HEK293 (cell line): ENCODE measurements at regions not wholly inside any gene's neighbourhood (a gene's known extent, or its start where the extent isn't known, plus 50 kb on each side); places are given as distances from the start of the nearest gene placed in this dataset.

Source experiments
- CTCF ChIA-PET: fragments of 350-600 bp; formaldehyde crosslinking; extraction: SDS; loops from one replicate; lab custom pipeline; 2021; ENCODE audit warnings: antibody characterized with exemption; lab: Yijun Ruan, JAX
- POLR2A ChIA-PET: fragments of 300-600 bp; formaldehyde crosslinking; extraction: SDS; loops from one replicate; lab custom pipeline; 2020; ENCODE audit warnings: antibody characterized with exemption, inconsistent platforms; lab: Yijun Ruan, JAX
- H3K27ac ChIP-seq: fragments of 200-500 bp; sonication (Bioruptor generic); 2 replicates; pipeline ENCODE4 v1.5.1; 2014; ENCODE audit warnings: low read depth, low read length, control low read depth, inconsistent platforms; ENCODE audit errors: extremely low read depth
- H3K36me3 ChIP-seq, 2 experiments: fragments of 200-500 bp in 1 of 2; sonication (Bioruptor generic) in 1 of 2; 1 replicate in 1 of 2; 2 replicates in 1 of 2; pipeline ENCODE4 v1.5.1; 2014 to 2017; ENCODE audit warnings: inconsistent platforms in 2 of 2, low read length in 2 of 2; ENCODE audit not compliant: control insufficient read depth in 2 of 2, insufficient read depth in 1 of 2
- H3K4me1 ChIP-seq: fragments of 200-500 bp; sonication (Bioruptor generic); 2 replicates; pipeline ENCODE4 v1.5.1; 2014; ENCODE audit warnings: mild to moderate bottlenecking, low read length, inconsistent platforms; ENCODE audit not compliant: control insufficient read depth, insufficient read depth
- H3K4me3 ChIP-seq: 2 replicates; pipeline ENCODE4 v1.5.1; 2011; ENCODE audit warnings: low read depth, mild to moderate bottlenecking, control low read depth, low read length, moderate library complexity
- H3K9me3 ChIP-seq: fragments of 200-500 bp; sonication (Bioruptor generic); 2 replicates; pipeline ENCODE4 v1.5.1; 2014; ENCODE audit warnings: low read depth, low read length, inconsistent platforms; ENCODE audit not compliant: control insufficient read depth, insufficient read depth
- GFI1B ChIP-seq: fragments of 450-650 bp; formaldehyde crosslinking; IDR thresholded peaks from 2 replicates; pipeline ENCODE4 v1.5.1; 2016; ENCODE audit warnings: missing biosample characterization, missing genetic modification characterization
- INSM2 ChIP-seq: fragments of 450-650 bp; formaldehyde crosslinking; IDR thresholded peaks from 2 replicates; pipeline ENCODE4 v1.5.1; 2016; ENCODE audit warnings: missing biosample characterization, missing genetic modification characterization
- KLF7 ChIP-seq: fragments of 450-650 bp; formaldehyde crosslinking; IDR thresholded peaks from 2 replicates; pipeline ENCODE4 v1.5.1; 2016; ENCODE audit warnings: missing biosample characterization, missing genetic modification characterization, borderline replicate concordance
- PRDM10 ChIP-seq: fragments of 450-650 bp; formaldehyde crosslinking; IDR thresholded peaks from 2 replicates; pipeline ENCODE4 v1.5.1; 2016; ENCODE audit warnings: missing biosample characterization, missing genetic modification characterization
- SCRT1 ChIP-seq: fragments of 450-650 bp; formaldehyde crosslinking; IDR thresholded peaks from 2 replicates; pipeline ENCODE4 v1.5.1; 2016; ENCODE audit warnings: missing biosample characterization, missing genetic modification characterization, borderline replicate concordance
- SP3 ChIP-seq: fragments of 450-650 bp; formaldehyde crosslinking; IDR thresholded peaks from 2 replicates; pipeline ENCODE4 v1.5.1; 2016; ENCODE audit warnings: missing biosample characterization, missing genetic modification characterization
- YY1 ChIP-seq: fragments of 450-650 bp; formaldehyde crosslinking; IDR thresholded peaks from 2 replicates; pipeline ENCODE4 v1.5.1; 2018; ENCODE audit warnings: missing biosample characterization, missing genetic modification characterization
- ZBTB1 ChIP-seq: fragments of 450-650 bp; formaldehyde crosslinking; IDR thresholded peaks from 2 replicates; pipeline ENCODE4 v1.5.1; 2016; ENCODE audit warnings: missing biosample characterization, missing genetic modification characterization
- ZBTB20 ChIP-seq: fragments of 450-650 bp; formaldehyde crosslinking; IDR thresholded peaks from 2 replicates; pipeline ENCODE4 v1.5.1; 2016; ENCODE audit warnings: missing biosample characterization, missing genetic modification characterization
- ZBTB6 ChIP-seq: fragments of 450-650 bp; formaldehyde crosslinking; IDR thresholded peaks from 2 replicates; pipeline ENCODE4 v1.5.1; 2017; ENCODE audit warnings: missing biosample characterization, missing genetic modification characterization
- ZNF112 ChIP-seq: fragments of 450-650 bp; formaldehyde crosslinking; IDR thresholded peaks from 2 replicates; pipeline ENCODE4 v1.5.0; 2017; ENCODE audit warnings: missing biosample characterization, missing genetic modification characterization
- ZNF19 ChIP-seq: fragments of 450-650 bp; formaldehyde crosslinking; IDR thresholded peaks from 2 replicates; pipeline ENCODE4; 2016; ENCODE audit warnings: missing biosample characterization, missing genetic modification characterization, low read depth
- ZNF335 ChIP-seq: fragments of 450-650 bp; formaldehyde crosslinking; conservative IDR thresholded peaks from 2 replicates; pipeline ENCODE4 v1.5.1; 2016; ENCODE audit warnings: missing biosample characterization, missing genetic modification characterization
- ZNF350 ChIP-seq: fragments of 450-650 bp; formaldehyde crosslinking; IDR thresholded peaks from 2 replicates; pipeline ENCODE4 v1.5.0; 2017; ENCODE audit warnings: missing biosample characterization, mild to moderate bottlenecking, missing genetic modification characterization
- ZNF514 ChIP-seq: fragments of 450-650 bp; formaldehyde crosslinking; IDR thresholded peaks from 2 replicates; pipeline ENCODE4 v1.5.1; 2016; ENCODE audit warnings: missing biosample characterization, missing genetic modification characterization
- ZNF555 ChIP-seq: fragments of 450-650 bp; formaldehyde crosslinking; conservative IDR thresholded peaks from 2 replicates; pipeline ENCODE4 v1.5.1; 2017; ENCODE audit warnings: missing biosample characterization, mild to moderate bottlenecking, missing genetic modification characterization, inconsistent platforms
- ZNF623 ChIP-seq: fragments of 450-650 bp; formaldehyde crosslinking; IDR thresholded peaks from 2 replicates; pipeline ENCODE4 v1.5.1; 2016; ENCODE audit warnings: missing biosample characterization, missing genetic modification characterization
- ZNF629 ChIP-seq: fragments of 450-650 bp; formaldehyde crosslinking; IDR thresholded peaks from 2 replicates; pipeline ENCODE4 v1.5.1; 2017; ENCODE audit warnings: missing biosample characterization, missing genetic modification characterization
- TF ChIP-seq, protein P1 (sequence below): fragments of 450-650 bp; formaldehyde crosslinking; optimal IDR thresholded peaks from 2 replicates; pipeline ENCODE3; 2016; ENCODE audit warnings: missing biosample characterization, mild to moderate bottlenecking, missing genetic modification characterization

DNA sequence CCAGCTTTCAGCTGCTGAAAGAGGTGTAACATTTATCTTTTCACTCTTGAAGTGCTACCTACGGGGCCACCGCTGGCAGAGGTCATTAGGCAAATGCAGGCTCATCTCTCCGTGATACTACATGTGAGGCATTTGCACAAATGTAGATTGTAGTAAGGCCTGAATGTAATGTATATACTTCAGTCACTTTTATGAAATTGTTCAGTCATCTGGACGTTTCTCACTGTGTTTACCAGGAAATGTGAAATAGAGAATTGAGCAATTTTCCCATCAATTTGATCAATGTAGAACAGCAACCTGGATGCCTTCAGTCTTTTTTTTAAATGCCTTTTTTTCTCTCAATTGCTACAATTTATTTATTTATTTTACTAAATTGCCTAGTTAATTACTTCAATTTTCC, 368.3 kb upstream of the AZI2 start:
- no peaks in the 10 kb centered on the region for H3K36me3 ChIP-seq
- TF ChIP-seq PRDM10 (tag by site-specific recombination) (no peak), ZNF623 (no peak), ZNF555 (tag by site-specific recombination) (no peak), INSM2 (tag by site-specific recombination) (no peak), ZNF629 (tag by site-specific recombination) (no peak), ZNF335 (tag by site-specific recombination) (no peak), KLF7 (tag by site-specific recombination) (no peak), ZBTB1 (tag by site-specific recombination) (no peak), ZNF112 (tag by site-specific recombination) (no peak), SP3 (no peak), ZNF19 (no peak), YY1 (no peak), GFI1B (tag by site-specific recombination) (no peak), SCRT1 (tag by site-specific recombination) (no peak), ZNF350 (tag by site-specific recombination) (no peak), ZBTB20 (no peak), ZNF514 (tag by site-specific recombination) (no peak), ZBTB6 (tag by site-specific recombination) (no peak)
- TF ChIP-seq, protein P1, sequence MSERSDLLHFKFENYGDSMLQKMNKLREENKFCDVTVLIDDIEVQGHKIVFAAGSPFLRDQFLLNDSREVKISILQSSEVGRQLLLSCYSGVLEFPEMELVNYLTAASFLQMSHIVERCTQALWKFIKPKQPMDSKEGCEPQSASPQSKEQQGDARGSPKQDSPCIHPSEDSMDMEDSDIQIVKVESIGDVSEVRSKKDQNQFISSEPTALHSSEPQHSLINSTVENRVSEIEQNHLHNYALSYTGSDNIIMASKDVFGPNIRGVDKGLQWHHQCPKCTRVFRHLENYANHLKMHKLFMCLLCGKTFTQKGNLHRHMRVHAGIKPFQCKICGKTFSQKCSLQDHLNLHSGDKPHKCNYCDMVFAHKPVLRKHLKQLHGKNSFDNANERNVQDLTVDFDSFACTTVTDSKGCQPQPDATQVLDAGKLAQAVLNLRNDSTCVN (tag by site-specific recombination) = no peak
- TF ChIP-seq, all 188 proteins: peak for 0
- Histone ChIP-seq H3K9me3 (no peaks in the 10 kb centered on the region), H3K4me1 (no peaks in the 10 kb centered on the region), H3K4me3 (no peak overlapping the region), H3K27ac (no peak overlapping the region)
- CTCF ChIA-PET = no interaction called here
- POLR2A ChIA-PET = no interaction called here
